ENCODE measurements at regions not wholly inside any gene's neighbourhood (a gene's known extent, or its start where the extent isn't known, plus 50 kb on each side); places are given as distances from the start of the nearest gene placed in this dataset.

DNA sequence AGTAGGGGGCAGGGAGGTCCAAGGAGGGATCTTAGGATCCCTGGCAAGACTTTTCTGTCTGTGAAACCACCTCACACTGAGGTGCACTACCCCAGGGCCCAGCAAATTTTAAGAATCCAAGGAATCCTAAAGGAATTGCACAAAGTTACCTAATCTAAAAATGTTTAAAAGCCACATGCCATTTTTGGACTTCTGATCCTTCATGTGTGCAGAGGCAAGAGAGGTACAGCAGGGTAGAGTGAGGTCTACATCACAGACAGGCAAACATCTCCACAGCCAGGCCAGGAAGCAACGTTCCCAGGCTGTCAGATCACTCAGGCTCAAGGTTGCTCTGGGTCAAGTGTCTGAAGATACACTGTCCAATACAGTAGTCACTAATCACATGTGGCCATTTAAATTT is 324.6 kb upstream of the DUSP10 start (continued):
- TF ChIP-seq, protein P1, sequence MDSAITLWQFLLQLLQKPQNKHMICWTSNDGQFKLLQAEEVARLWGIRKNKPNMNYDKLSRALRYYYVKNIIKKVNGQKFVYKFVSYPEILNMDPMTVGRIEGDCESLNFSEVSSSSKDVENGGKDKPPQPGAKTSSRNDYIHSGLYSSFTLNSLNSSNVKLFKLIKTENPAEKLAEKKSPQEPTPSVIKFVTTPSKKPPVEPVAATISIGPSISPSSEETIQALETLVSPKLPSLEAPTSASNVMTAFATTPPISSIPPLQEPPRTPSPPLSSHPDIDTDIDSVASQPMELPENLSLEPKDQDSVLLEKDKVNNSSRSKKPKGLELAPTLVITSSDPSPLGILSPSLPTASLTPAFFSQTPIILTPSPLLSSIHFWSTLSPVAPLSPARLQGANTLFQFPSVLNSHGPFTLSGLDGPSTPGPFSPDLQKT (IDR thresholded peaks at IDR 0.05; ENCODE audit: borderline replicate concordance, low read depth, low read length): no peak
- TF ChIP-seq ZNF654 (tag by site-specific recombination; IDR thresholded peaks at IDR 0.05; ENCODE audit: low read depth) (no peak), ZNF10 (tag by site-specific recombination; IDR thresholded peaks at IDR 0.05) (no peak), SCRT2 (tag by site-specific recombination; IDR thresholded peaks at IDR 0.05) (no peak), ZNF768 (tag by site-specific recombination; IDR thresholded peaks at IDR 0.05) (no peak), ZSCAN16 (tag by site-specific recombination; IDR thresholded peaks at IDR 0.05) (no peak), ZBTB1 (tag by site-specific recombination; IDR thresholded peaks at IDR 0.05) (no peak), SP3 (tag by site-specific recombination; IDR thresholded peaks at IDR 0.05) (no peak), ZNF16 (tag by site-specific recombination; IDR thresholded peaks at IDR 0.05; ENCODE audit: low read depth) (no peak)

DNA sequence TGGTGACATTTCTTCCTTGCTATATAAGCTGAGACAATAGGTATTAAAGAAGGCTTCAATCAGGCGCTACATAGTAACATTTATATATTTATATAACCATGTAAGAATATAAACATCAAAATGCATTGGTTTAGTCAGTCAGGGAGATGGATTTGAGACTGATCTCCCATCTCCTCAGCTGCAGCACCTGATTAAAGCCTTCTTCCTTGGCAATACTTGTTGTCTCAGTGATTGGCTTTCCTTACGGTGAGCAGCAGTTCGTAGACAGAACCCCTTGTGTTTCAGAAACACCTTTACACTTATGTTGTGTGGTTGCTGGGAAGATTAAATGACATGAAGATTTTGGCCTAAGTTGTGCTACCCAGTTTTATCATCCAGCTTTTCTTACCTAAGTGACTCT is 323.3 kb upstream of the DUSP10 start:
- POLR2A ChIA-PET: no interaction called here
- Histone ChIP-seq H3K27ac (ENCODE audit: extremely low read depth, low read depth, low read length) (no peak overlapping the region), H3K4me1 (ENCODE audit: control insufficient read depth, insufficient read depth, low read length) (no peaks in the 10 kb centered on the region), H3K9me3 (ENCODE audit: control insufficient read depth, insufficient read depth, low read depth, low read length) (no peaks in the 10 kb centered on the region), H3K36me3 (ENCODE audit: control insufficient read depth in 2 of 2, insufficient read depth in 1 of 2, low read length in 2 of 2) (no peaks in the 10 kb centered on the region), H3K4me3 (ENCODE audit: low read depth, low read length) (no peak overlapping the region)
- TF ChIP-seq ZSCAN30 (tag by site-specific recombination; IDR thresholded peaks at IDR 0.05) (no peak), ZNF501 (tag by site-specific recombination; IDR thresholded peaks at IDR 0.05) (no peak), ZNF510 (tag by site-specific recombination; IDR thresholded peaks at IDR 0.05; ENCODE audit: insufficient replicate concordance) (no peak), ZNF514 (tag by site-specific recombination; IDR thresholded peaks at IDR 0.05) (no peak), ZBTB17 (tag by site-specific recombination; IDR thresholded peaks at IDR 0.05) (no peak), KLF8 (tag by site-specific recombination; IDR thresholded peaks at IDR 0.05) (no peak), ZNF664 (tag by site-specific recombination; IDR thresholded peaks at IDR 0.05) (no peak), ZNF426 (tag by site-specific recombination; IDR thresholded peaks at IDR 0.05) (no peak), RBAK (tag by site-specific recombination; IDR thresholded peaks at IDR 0.05) (no peak)
- CTCF ChIA-PET: interaction anchor here (1.1 kb wide), 1 partner anchor 390 kb away, joined by 3 read pairs; no protein-coding TSS in a partner anchor

DNA sequence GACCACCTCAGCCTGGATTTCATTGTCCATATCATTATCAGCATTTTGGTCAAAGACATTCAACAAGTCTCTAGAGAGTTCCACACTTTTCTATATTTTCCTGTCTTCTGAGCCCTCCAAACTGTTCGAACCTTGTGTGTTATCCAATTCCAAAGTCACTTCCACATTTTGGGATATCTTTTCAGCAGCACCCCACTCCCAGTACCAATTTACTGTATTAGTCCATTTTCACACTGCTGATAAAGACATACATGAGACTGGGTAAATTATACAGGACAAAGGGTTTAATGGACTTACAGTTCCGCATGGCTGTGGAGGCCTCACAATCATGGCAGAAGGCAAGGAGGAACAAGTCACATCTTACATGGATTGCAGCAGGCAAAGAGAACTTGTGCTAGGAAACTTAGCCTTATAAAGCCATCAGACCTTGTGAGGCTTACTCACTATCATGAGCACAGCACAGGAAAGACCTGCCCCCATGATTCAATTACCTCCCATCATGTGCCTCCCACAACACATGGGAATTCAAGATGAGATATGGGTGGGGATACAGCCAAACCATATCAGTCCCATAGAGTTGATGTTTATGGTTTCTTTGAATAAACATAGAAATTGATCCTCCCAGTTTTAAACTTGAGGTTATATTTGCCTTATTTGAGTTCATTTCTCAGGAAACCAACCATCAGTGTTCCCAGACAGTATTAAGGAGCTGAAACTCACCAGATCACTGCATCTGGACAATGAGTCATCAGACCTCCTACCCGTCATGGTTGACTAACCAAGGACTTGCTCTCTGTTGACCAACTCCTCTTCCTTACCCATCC is 322.7 kb upstream of the DUSP10 start:
- TF ChIP-seq ZNF707 (tag by site-specific recombination; IDR thresholded peaks at IDR 0.05) (peak; percentile 88), EGR2 (tag by site-specific recombination; IDR thresholded peaks at IDR 0.05; ENCODE audit: low read depth) (0 out of 2 replicates have a peak, but pooled peaks have one; percentile 17), ZNF473 (tag by site-specific recombination; IDR thresholded peaks at IDR 0.05) (no peak)
- no peaks in the 10 kb centered on the region for H3K36me3 ChIP-seq (ENCODE audit: control insufficient read depth in 2 of 2, insufficient read depth in 1 of 2, low read length in 2 of 2)
- POLR2A ChIA-PET: no interaction called here
- no peaks in the 10 kb centered on the region for H3K9me3 ChIP-seq (ENCODE audit: control insufficient read depth, insufficient read depth, low read depth, low read length)
- no peaks in the 10 kb centered on the region for H3K4me1 ChIP-seq (ENCODE audit: control insufficient read depth, insufficient read depth, low read length)
- H3K27ac ChIP-seq (ENCODE audit: extremely low read depth, low read depth, low read length): no peak overlapping the region
- H3K4me3 ChIP-seq (ENCODE audit: low read depth, low read length): no peak overlapping the region
- CTCF ChIA-PET: no interaction called here

DNA sequence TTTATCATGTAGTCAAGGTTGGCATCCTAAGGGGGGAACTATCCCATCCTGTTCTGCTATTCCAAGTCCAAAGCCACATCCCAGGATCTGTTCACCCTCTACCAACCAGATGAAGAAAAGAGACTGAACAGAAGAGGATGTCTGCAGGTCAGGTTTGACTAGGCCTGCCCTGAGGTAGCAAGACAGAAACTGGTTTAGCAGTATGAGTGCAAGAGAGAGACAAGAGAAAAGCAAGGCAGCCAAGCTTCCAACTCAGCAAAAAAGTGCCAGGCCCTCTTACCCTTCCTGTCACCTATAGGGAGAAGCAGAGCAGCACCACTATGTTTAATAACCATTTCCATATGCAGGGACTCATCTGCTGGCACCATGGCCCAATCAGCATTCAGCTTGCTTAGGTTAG is 320.8 kb upstream of the DUSP10 start:
- Histone ChIP-seq H3K27ac (ENCODE audit: extremely low read depth, low read depth, low read length) (no peak overlapping the region), H3K36me3 (ENCODE audit: control insufficient read depth in 2 of 2, insufficient read depth in 1 of 2, low read length in 2 of 2) (no peaks in the 10 kb centered on the region), H3K4me3 (ENCODE audit: low read depth, low read length) (no peak overlapping the region), H3K4me1 (ENCODE audit: control insufficient read depth, insufficient read depth, low read length) (no peaks in the 10 kb centered on the region), H3K9me3 (ENCODE audit: control insufficient read depth, insufficient read depth, low read depth, low read length) (no peaks in the 10 kb centered on the region)
- CTCF ChIA-PET: no interaction called here
- POLR2A ChIA-PET: no interaction called here
- TF ChIP-seq, protein P2, sequence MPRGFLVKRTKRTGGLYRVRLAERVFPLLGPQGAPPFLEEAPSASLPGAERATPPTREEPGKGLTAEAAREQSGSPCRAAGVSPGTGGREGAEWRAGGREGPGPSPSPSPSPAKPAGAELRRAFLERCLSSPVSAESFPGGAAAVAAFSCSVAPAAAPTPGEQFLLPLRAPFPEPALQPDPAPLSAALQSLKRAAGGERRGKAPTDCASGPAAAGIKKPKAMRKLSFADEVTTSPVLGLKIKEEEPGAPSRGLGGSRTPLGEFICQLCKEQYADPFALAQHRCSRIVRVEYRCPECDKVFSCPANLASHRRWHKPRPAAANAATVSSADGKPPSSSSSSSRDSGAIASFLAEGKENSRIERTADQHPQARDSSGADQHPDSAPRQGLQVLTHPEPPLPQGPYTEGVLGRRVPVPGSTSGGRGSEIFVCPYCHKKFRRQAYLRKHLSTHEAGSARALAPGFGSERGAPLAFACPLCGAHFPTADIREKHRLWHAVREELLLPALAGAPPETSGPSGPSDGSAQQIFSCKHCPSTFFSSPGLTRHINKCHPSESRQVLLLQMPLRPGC (tag by site-specific recombination; IDR thresholded peaks at IDR 0.05): no peak
- no peak for TF ChIP-seq ZNF274 (IDR thresholded peaks at IDR 0.05; ENCODE audit: low read length)
- TF ChIP-seq ZNF274 (tag by site-specific recombination; IDR thresholded peaks at IDR 0.05; ENCODE audit: borderline replicate concordance): no peak
- TF ChIP-seq EGR2 (tag by site-specific recombination; IDR thresholded peaks at IDR 0.05; ENCODE audit: low read depth): no peak
- TF ChIP-seq ZNF169 (tag by site-specific recombination; IDR thresholded peaks at IDR 0.05): no peak
- no peak for TF ChIP-seq ZNF654 (tag by site-specific recombination; IDR thresholded peaks at IDR 0.05; ENCODE audit: low read depth)
- no peak for TF ChIP-seq HOXC10 (CRISPR knock-in tag; IDR thresholded peaks at IDR 0.05)
- TF ChIP-seq ZBTB7A (tag by site-specific recombination; IDR thresholded peaks at IDR 0.05; ENCODE audit: low read depth): no peak
- TF ChIP-seq ZNF629 (tag by site-specific recombination; IDR thresholded peaks at IDR 0.05): no peak
- no peak for TF ChIP-seq ZXDB (tag by site-specific recombination; IDR thresholded peaks at IDR 0.05)
- TF ChIP-seq ZNF785 (tag by site-specific recombination; IDR thresholded peaks at IDR 0.05): no peak
- no peak for TF ChIP-seq ZNF621 (tag by site-specific recombination; IDR thresholded peaks at IDR 0.05)

All from HEK293 (cell line).